Stomach (tissue), 8 donors: ENCODE measurements at regions not wholly inside any gene's neighbourhood (a gene's known extent, or its start where the extent isn't known, plus 50 kb on each side); places are given as distances from the start of the nearest gene placed in this dataset.

Experiments
- DNase-seq, 2 donors: peaks; one replicate each; pipeline versions ENCODE4 v3.0.0 to v3.0.0-alpha.2; 2013 to 2019
- H3K27ac ChIP-seq, 5 donors: fragments of 200-600 bp in 4 of 5; sonication (generic) in 4 of 5; one replicate each; pipeline ENCODE4 v1.5.1; 2013 to 2019; ENCODE audit warnings: mild to moderate bottlenecking in 1 of 5, moderate library complexity in 1 of 5
- H3K27me3 ChIP-seq, 3 donors: fragments of 200-600 bp; sonication (generic); one replicate each; pipeline ENCODE4 v1.5.1; 2017 to 2019; ENCODE audit warnings: mixed run types in 1 of 3
- H3K36me3 ChIP-seq, 4 donors: fragments of 200-600 bp; sonication (generic); 1 replicate in 3 of 4; 2 replicates in 1 of 4; pipeline ENCODE4 v1.5.1; 2016 to 2019
- H3K4me1 ChIP-seq, 4 donors: fragments of 200-600 bp; sonication (generic); one replicate each; pipeline ENCODE4 v1.5.1; 2016 to 2019
- H3K4me3 ChIP-seq, 4 donors: fragments of 200-600 bp; sonication (generic) in 3 of 4; one replicate each; pipeline ENCODE4 v1.5.1; 2016 to 2019; ENCODE audit warnings: mild to moderate bottlenecking in 1 of 4
- H3K9me3 ChIP-seq, 4 donors: fragments of 200-600 bp; sonication (generic); one replicate each; pipeline ENCODE4 v1.5.1; 2016 to 2019
- EP300 ChIP-seq: sonication (generic); formaldehyde crosslinking; IDR thresholded peaks from one replicate; pipeline ENCODE4 v1.6.1; 2017; ENCODE audit warnings: antibody characterized with exemption
- POLR2A ChIP-seq, 4 donors: fragments of 450-650 bp; IDR thresholded peaks; one replicate each; pipeline ENCODE4 v1.6.1; 2016; ENCODE audit warnings: antibody characterized with exemption in 4 of 4, control low read depth in 2 of 4, mild to moderate bottlenecking in 1 of 4, moderate library complexity in 1 of 4
- POLR2AphosphoS5 ChIP-seq, 3 donors: sonication (generic); formaldehyde crosslinking; IDR thresholded peaks; one replicate each; pipeline ENCODE4 v1.6.1; 2016; ENCODE audit warnings: antibody characterized with exemption in 3 of 3
- WGBS, 5 donors: extraction: QIAGEN DNeasy Blood & Tissue Kit in 3 of 5; methylation state at CpG; one replicate each; pipeline versions ENCODE4 v1.1.5 to v1.1.7; 2013 to 2018; 5-methylcytosine and 5-hydroxymethylcytosine counted together
- intact Hi-C: fragments of 100-400 bp; cut with DNase I; formaldehyde crosslinking; loops from one replicate; pipeline ENCODE4 v1.15.1; 2023; ENCODE audit warnings: low total_unique reads
- TF ChIP-seq, protein P1 (sequence below), 7 experiments: fragments of 450-650 bp in 4 of 7; fragments of 200-600 bp in 3 of 7; sonication (generic) in 3 of 7; IDR thresholded peaks; one replicate each; pipeline ENCODE4 v1.5.1; 2016 to 2019; ENCODE audit warnings: antibody characterized with exemption in 7 of 7, control low read depth in 2 of 7, mild to moderate bottlenecking in 1 of 7
- donor health status: healthy with polysubstance abuse.
- donor health status: Bipolar disorder and iron deficiency.
- donor health status: healthy.

- intact Hi-C loops: no loop called here
- Histone ChIP-seq H3K27me3 (no peaks in the 10 kb centered on the region), H3K36me3 (no peaks in the 10 kb centered on the region), H3K9me3 (peaks cover 0 to 12% (median 9%) of the 10 kb centered on the region in 4 donors), H3K27ac (no peak overlapping the region), H3K4me1 (peaks cover 0 to 5% (median 2%) of the 10 kb centered on the region in 4 donors), H3K4me3 (no peak overlapping the region)
- DNase-seq: no peak
- TF ChIP-seq, protein P1, sequence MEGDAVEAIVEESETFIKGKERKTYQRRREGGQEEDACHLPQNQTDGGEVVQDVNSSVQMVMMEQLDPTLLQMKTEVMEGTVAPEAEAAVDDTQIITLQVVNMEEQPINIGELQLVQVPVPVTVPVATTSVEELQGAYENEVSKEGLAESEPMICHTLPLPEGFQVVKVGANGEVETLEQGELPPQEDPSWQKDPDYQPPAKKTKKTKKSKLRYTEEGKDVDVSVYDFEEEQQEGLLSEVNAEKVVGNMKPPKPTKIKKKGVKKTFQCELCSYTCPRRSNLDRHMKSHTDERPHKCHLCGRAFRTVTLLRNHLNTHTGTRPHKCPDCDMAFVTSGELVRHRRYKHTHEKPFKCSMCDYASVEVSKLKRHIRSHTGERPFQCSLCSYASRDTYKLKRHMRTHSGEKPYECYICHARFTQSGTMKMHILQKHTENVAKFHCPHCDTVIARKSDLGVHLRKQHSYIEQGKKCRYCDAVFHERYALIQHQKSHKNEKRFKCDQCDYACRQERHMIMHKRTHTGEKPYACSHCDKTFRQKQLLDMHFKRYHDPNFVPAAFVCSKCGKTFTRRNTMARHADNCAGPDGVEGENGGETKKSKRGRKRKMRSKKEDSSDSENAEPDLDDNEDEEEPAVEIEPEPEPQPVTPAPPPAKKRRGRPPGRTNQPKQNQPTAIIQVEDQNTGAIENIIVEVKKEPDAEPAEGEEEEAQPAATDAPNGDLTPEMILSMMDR (IDR thresholded peaks at IDR 0.05): no peak
- no peak for TF ChIP-seq EP300
- TF ChIP-seq POLR2AphosphoS5 (IDR thresholded peaks at IDR 0.05): no peak
- no peak for TF ChIP-seq POLR2A (IDR thresholded peaks at IDR 0.05)
- 80 to 97% (median 93%) methylated on average over 1 of the region's 1 CpG for whole genome bisulfite sequencing, 5 donors
Observed at GRCh38 chr10:78326372-78326771, 292.7 kb downstream of the RPS24 start.

- DNase-seq: no peak
- no peak overlapping the region for H3K27ac ChIP-seq
- TF ChIP-seq EP300 (no peak), POLR2AphosphoS5 (IDR thresholded peaks at IDR 0.05) (no peak)
- TF ChIP-seq, protein P1 (IDR thresholded peaks at IDR 0.05): no peak
- no peaks in the 10 kb centered on the region for H3K27me3 ChIP-seq
- no peaks in the 10 kb centered on the region for H3K36me3 ChIP-seq
- peaks cover 0 to 12% (median 9%) of the 10 kb centered on the region in 4 donors for H3K9me3 ChIP-seq
- no peak overlapping the region for H3K4me3 ChIP-seq
- intact Hi-C loops: no loop called here
- WGBS, 5 donors: 86 to 95% (median 91%) methylated on average over 2 to 4 of the region's 4 CpGs
- H3K4me1 ChIP-seq: peaks cover 0 to 16% (median 7%) of the 10 kb centered on the region in 4 donors
Observed at GRCh38 chr10:78327778-78328591, 294.3 kb downstream of the RPS24 start.

- intact Hi-C loops: no loop called here
- WGBS, 5 donors: 85 to 91% (median 87%) methylated on average over 7 to 10 of the region's 10 CpGs
- TF ChIP-seq, protein P1 (IDR thresholded peaks at IDR 0.05): no peak
- TF ChIP-seq POLR2AphosphoS5 (IDR thresholded peaks at IDR 0.05): no peak
- TF ChIP-seq EP300: no peak
- no peaks in the 10 kb centered on the region for H3K27me3 ChIP-seq
- no peak overlapping the region for H3K27ac ChIP-seq
- H3K4me3 ChIP-seq: no peak overlapping the region
- H3K36me3 ChIP-seq: no peaks in the 10 kb centered on the region
- H3K9me3 ChIP-seq: peaks cover 0 to 12% (median 9%) of the 10 kb centered on the region in 4 donors
- DNase-seq: no peak
- H3K4me1 ChIP-seq: peaks cover 0 to 16% (median 7%) of the 10 kb centered on the region in 4 donors
Observed at GRCh38 chr10:78328592-78329404, 295.1 kb downstream of the RPS24 start.

- DNase-seq: no peak
- Histone ChIP-seq H3K4me1 (peaks cover 2 to 25% (median 10%) of the 10 kb centered on the region in 4 donors), H3K36me3 (no peaks in the 10 kb centered on the region), H3K9me3 (peaks cover 0 to 12% (median 9%) of the 10 kb centered on the region in 4 donors), H3K4me3 (no peak overlapping the region), H3K27me3 (no peaks in the 10 kb centered on the region), H3K27ac (peak overlapping the region in 3 of 5 donors; percentile 45 to 74 (median 68))
- 83 to 91% (median 87%) methylated on average over 4 of the region's 4 CpGs for whole genome bisulfite sequencing, 5 donors
- TF ChIP-seq POLR2A (IDR thresholded peaks at IDR 0.05) (no peak), EP300 (no peak), POLR2AphosphoS5 (IDR thresholded peaks at IDR 0.05) (no peak)
- TF ChIP-seq, protein P1 (IDR thresholded peaks at IDR 0.05): no peak
- intact Hi-C loops: no loop called here
Observed at GRCh38 chr10:78330884-78331283, 297.2 kb downstream of the RPS24 start.
